Testis (tissue), 2 donors: ENCODE measurements at regions not wholly inside any gene's neighbourhood (a gene's known extent, or its start where the extent isn't known, plus 50 kb on each side); places are given as distances from the start of the nearest gene placed in this dataset.

Source experiments
- DNase-seq: peaks from one replicate; pipeline ENCODE4 v3.0.0-alpha.2; 2019
- H3K27ac ChIP-seq, 2 donors: fragments of 200-600 bp; sonication (generic); one replicate each; pipeline ENCODE4 v1.5.1; 2019
- H3K27me3 ChIP-seq: fragments of 200-600 bp; sonication (generic); one replicate; pipeline ENCODE4 v1.5.1; 2019
- H3K36me3 ChIP-seq: fragments of 200-600 bp; sonication (generic); one replicate; pipeline ENCODE4 v1.5.1; 2017; ENCODE audit warnings: low read depth; ENCODE audit errors: missing control alignments
- H3K4me1 ChIP-seq: fragments of 200-600 bp; sonication (generic); one replicate; pipeline ENCODE4 v1.5.1; 2019
- H3K4me3 ChIP-seq, 2 donors: fragments of 200-600 bp; sonication (generic); one replicate each; pipeline ENCODE4 v1.5.1; 2017 to 2019
- H3K9me3 ChIP-seq: fragments of 200-600 bp; sonication (generic); one replicate; pipeline ENCODE4 v1.5.1; 2017
- CTCF ChIP-seq, 3 experiments: fragments of 450-650 bp in 2 of 3; fragments of 200-600 bp in 1 of 3; sonication (generic) in 1 of 3; IDR thresholded peaks; one replicate each; pipeline ENCODE4 v1.5.1; 2016 to 2019; ENCODE audit warnings: antibody characterized with exemption in 3 of 3, mild to moderate bottlenecking in 2 of 3, moderate library complexity in 1 of 3
- POLR2A ChIP-seq: fragments of 450-650 bp; IDR thresholded peaks from one replicate; pipeline ENCODE4 v1.6.1; 2017; ENCODE audit warnings: antibody characterized with exemption, mild to moderate bottlenecking, moderate library complexity
- WGBS, 2 donors: methylation state at CpG; one replicate each; pipeline ENCODE4 v1.1.5; 2018; 5-methylcytosine and 5-hydroxymethylcytosine counted together
- intact Hi-C: fragments of 100-400 bp; cut with DNase I; formaldehyde crosslinking; loops from one replicate; pipeline ENCODE4 v1.15.1; 2023; ENCODE audit warnings: low total_unique reads

GRCh38 chr15:85926834-85927233 lies 132.1 kb upstream of the KLHL25 start:
- Histone ChIP-seq H3K9me3 (no peaks in the 10 kb centered on the region), H3K36me3 (no peaks in the 10 kb centered on the region), H3K27me3 (no peaks in the 10 kb centered on the region), H3K27ac (no peak overlapping the region), H3K4me3 (no peak overlapping the region), H3K4me1 (no peaks in the 10 kb centered on the region)
- WGBS, 2 donors = 88 to 91% methylated on average over 1 of the region's 1 CpG
- TF ChIP-seq POLR2A = no peak
- no peak for TF ChIP-seq CTCF (IDR thresholded peaks at IDR 0.05)
- intact Hi-C loops = no loop called here
- no peak for DNase-seq

GRCh38 chr15:85927931-85928537 lies 133.3 kb upstream of the KLHL25 start:
- no peak overlapping the region for H3K27ac ChIP-seq
- H3K4me1 ChIP-seq = no peaks in the 10 kb centered on the region
- TF ChIP-seq POLR2A (no peak), CTCF (IDR thresholded peaks at IDR 0.05) (no peak)
- intact Hi-C loops = no loop called here
- 49 to 54% methylated on average over 2 of the region's 2 CpGs for WGBS, 2 donors
- no peak for DNase-seq
- no peaks in the 10 kb centered on the region for H3K36me3 ChIP-seq
- H3K4me3 ChIP-seq = no peak overlapping the region
- no peaks in the 10 kb centered on the region for H3K27me3 ChIP-seq
- H3K9me3 ChIP-seq = no peaks in the 10 kb centered on the region

GRCh38 chr15:85929786-85930185 lies 135.1 kb upstream of the KLHL25 start:
- Histone ChIP-seq H3K27me3 (no peaks in the 10 kb centered on the region), H3K4me1 (no peaks in the 10 kb centered on the region), H3K4me3 (no peak overlapping the region), H3K9me3 (no peaks in the 10 kb centered on the region), H3K27ac (no peak overlapping the region), H3K36me3 (no peaks in the 10 kb centered on the region)
- TF ChIP-seq POLR2A (no peak), CTCF (IDR thresholded peaks at IDR 0.05) (no peak)
- intact Hi-C loops = no loop called here
- WGBS, 2 donors = 83 to 100% methylated on average over 1 of the region's 1 CpG
- no peak for DNase-seq

- H3K36me3 ChIP-seq = no peaks in the 10 kb centered on the region
- H3K9me3 ChIP-seq = no peaks in the 10 kb centered on the region
- intact Hi-C loops = no loop called here
- H3K27me3 ChIP-seq = no peaks in the 10 kb centered on the region
- 80 to 94% methylated on average over 1 of the region's 1 CpG for WGBS, 2 donors
- H3K27ac ChIP-seq = no peak overlapping the region
- TF ChIP-seq POLR2A = no peak
- no peak for TF ChIP-seq CTCF (IDR thresholded peaks at IDR 0.05)
- DNase-seq = no peak
- no peaks in the 10 kb centered on the region for H3K4me1 ChIP-seq
- H3K4me3 ChIP-seq = no peak overlapping the region
Observed at GRCh38 chr15:85932391-85932790, 137.7 kb upstream of the KLHL25 start.

- TF ChIP-seq POLR2A (no peak), CTCF (IDR thresholded peaks at IDR 0.05) (no peak)
- H3K9me3 ChIP-seq = no peaks in the 10 kb centered on the region
- no peaks in the 10 kb centered on the region for H3K4me1 ChIP-seq
- H3K27me3 ChIP-seq = no peaks in the 10 kb centered on the region
- H3K4me3 ChIP-seq = no peak overlapping the region
- no peaks in the 10 kb centered on the region for H3K36me3 ChIP-seq
- 37 to 64% methylated on average over 2 of the region's 2 CpGs for WGBS, 2 donors
- H3K27ac ChIP-seq = no peak overlapping the region
- DNase-seq = no peak
- intact Hi-C loops = no loop called here
Observed at GRCh38 chr15:85934691-85935090, 140.0 kb upstream of the KLHL25 start.
